GF-D8 (cell line): ENCODE measurements at regions not wholly inside any gene's neighbourhood (a gene's known extent, or its start where the extent isn't known, plus 50 kb on each side); places are given as distances from the start of the nearest gene placed in this dataset.
A peak's percentile ranks its signal among the peaks of the same experiment; 100 is the strongest.
"Not testable (repeated sequence)": the region's sequence is repeated elsewhere in the genome, so short reads cannot be mapped to it uniquely, and the experiment has no call there.

ENCODE experiments used
- DNase-seq: peaks from one replicate; lab custom pipeline; 2025; lab: John Stamatoyannopoulos, UW

GRCh38 chr18:10248738-10249137, 205.7 kb upstream of the APCDD1 start:
- DNase-seq = no peak

- DNase-seq = no peak
Observed at GRCh38 chr18:10249270-10249669, 205.2 kb upstream of the APCDD1 start.

DNA sequence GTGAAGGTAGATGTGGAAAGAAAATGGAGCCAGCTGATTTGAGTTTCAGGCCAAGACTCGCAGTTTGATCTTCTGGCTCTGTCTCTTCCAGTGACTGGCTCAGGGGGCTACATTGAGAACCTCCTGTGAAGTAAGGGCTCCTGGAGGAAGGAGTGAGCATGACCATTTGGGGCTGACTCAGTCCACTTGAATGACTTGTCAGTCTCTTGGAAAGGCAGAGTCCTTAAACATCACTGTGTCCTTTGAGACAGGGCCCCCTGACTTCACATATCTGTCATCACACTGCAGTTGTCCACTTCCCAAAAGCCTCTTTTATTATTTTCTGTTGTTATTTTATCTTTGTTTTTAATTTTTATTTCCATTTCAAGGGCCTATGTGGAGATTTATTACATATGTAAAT, 204.6 kb upstream of the APCDD1 start:
- no peak for DNase-seq

DNA sequence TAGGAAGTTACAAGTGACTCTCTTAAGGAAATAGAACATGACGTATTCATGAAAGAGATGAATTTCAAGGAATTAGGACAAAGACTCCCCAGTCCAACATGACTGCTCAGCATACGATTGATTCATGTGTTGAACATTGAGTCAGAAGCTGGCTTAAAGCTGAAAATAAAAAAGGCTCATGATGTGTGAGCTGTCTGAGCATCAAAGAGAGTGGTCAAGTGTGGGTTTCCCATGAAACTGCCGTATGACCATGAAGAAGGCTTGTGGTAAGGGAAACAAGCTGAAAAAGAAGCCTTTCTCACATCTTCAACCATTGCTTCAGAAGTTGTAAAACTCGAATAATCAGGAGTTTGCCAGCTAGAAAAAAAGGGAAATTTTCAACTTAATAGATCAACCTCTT, 201.9 kb upstream of the APCDD1 start:
- DNase-seq = no peak

GRCh38 chr18:10252952-10253705, 201.3 kb upstream of the APCDD1 start:
- DNase-seq = no peak

- DNase-seq = not testable (repeated sequence)
Observed at GRCh38 chr18:10256276-10256675, 198.2 kb upstream of the APCDD1 start.

GRCh38 chr18:10258836-10259474, 195.5 kb upstream of the APCDD1 start:
- no peak for DNase-seq

GRCh38 chr18:10259901-10260300, 194.5 kb upstream of the APCDD1 start:
- no peak for DNase-seq

DNA sequence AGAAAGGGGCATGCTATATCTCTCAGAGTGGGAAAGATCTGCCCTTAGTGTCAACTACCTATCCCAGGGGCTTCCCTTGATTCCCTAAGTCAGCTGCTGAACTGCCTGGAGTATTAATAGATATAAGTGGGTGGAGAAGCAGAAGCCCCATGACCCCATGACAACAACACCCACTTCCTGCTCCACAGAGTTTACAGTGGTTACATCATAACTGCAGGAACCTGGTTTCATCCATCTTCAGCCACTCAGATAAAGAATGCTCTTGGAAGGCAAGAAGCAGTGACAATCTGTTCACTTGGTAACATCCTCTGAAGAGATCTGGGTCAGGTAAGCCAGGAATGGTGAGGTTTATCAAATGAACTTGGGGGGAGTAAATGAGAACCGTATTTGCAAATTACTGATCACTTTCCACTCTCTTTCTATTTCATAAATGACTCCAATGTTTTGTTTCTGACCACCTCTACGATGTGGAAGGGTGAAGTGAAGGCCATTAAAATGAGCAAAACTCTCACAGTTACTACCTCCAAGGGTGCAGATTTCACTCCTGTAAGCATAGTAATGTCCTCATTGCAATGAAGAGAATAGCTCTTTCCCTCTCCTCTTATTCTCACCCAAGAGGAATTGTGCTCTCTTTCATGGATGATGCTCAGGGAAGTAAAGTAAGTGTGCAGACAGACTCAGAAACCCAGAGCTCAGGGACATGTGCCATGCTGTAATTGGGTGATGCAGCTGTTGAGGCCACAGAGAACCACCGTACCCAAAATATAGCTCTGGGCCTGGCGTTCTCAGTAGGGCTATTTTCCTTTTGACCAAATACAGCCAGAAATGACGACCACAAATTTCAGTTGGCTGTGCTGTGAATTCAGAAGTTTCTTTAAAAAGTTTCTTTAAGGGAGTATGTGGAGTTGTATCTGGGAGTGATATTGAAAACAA, 192.8 kb upstream of the APCDD1 start:
- DNase-seq = no peak

GRCh38 chr18:10262566-10262965, 191.9 kb upstream of the APCDD1 start:
- no peak for DNase-seq

DNA sequence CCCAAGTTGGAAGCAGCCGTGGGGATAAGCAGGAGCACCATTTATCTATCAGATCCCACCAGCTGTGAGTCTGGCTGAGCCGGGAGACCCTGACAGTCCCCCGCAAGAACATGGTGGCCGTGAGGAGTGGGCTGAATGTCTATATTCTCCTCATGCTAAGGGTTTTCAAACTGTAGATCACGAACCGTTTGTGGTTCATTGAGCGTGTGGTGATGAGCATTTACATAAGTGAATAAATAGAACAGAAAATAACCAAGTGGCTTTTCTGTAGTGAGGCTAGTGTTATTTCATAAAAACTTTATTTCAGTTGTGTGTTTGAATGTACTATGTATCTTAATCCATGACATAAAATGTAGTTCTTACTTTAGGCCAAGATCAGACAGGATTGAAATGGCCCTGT, 190.2 kb upstream of the APCDD1 start:
- DNase-seq = no peak

DNA sequence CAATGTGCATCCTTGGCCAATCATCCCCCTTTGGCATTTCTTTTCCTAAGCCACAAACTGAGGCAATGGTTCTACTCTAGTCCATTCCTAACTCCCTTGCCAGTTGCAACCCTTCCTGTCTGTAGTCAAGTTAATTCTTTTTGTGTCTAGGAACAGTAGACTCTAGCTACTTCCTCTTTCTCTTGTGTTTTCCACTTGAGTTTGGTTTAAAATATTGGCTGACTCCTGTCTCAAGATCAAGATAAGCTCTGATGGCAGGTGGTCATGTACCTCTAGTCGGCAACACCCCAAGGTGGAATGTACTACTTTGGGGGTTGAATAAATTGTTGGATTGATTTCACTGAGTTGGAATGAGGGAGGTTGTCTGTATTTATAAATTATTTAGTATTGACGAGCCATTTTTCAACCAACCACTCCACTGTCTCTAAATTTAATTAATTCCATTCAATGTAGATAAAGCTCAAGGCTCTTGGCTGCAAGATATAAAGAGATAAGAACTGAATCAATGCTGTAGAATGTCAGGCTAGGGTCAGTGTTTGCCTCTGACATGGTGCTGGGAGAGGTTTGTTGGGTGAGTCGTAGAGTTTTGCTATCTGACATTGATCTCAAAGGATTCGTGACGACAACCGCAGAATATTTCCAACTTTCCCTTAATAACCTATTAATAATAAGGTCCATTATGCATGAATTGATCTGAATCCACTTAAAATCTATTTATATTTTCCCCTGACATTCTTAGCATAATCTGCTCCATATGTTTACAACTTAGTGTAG, 188.7 kb upstream of the APCDD1 start:
- peak; percentile 41 for DNase-seq

DNA sequence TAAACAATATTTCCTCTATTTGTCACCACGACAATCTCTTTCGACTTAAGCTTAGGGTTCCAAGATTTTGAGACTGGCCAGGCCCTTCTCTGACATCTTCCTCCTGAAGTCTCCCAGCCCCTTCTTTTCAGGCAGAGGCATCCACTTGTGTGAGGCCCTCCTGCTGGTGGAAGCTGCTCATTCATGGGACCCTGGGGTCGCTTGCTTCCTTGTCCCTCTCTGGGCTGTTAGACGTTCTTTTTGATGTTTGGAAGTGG, 188.2 kb upstream of the APCDD1 start:
- DNase-seq = no peak

DNA sequence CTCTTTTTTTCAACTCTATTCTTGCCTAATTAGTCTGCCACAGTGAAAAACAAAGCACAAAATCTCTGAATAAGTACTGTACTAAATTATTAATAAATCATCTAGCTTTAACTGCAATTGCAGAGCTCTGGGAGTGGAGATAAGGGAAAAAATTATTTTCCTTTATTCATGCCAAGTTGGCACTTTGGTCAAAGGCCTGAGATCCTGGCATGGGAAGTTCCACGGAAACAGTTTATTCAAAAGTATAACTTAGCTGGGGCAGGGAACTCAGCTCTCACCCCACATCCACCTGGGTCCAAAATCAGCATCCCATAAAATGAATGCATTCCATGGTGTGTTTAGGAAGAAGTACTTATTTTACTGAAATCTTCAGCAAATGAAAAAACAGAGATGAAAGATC, 185.2 kb upstream of the APCDD1 start:
- no peak for DNase-seq

- DNase-seq = no peak
Observed at GRCh38 chr18:10270151-10270571, 184.3 kb upstream of the APCDD1 start.

DNA sequence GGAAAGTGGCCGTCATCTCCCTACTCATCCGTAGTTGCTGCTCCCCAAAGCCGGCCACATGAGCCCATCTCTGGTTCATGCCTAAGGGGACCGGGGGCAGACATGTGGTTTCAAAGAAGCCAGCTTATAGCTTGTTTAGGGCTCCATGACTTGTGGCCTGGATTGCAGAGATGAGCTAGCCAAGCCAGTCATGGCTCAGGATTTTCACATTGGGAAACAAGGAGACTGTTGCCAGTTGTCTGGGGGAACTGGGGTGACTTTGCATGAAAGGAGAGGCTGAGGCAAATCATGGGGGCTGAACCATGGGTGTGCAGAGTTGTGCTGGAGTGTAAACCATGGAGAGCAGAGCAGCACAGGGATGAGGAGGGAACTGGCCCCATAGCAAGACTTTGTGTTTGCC, 183.0 kb upstream of the APCDD1 start:
- DNase-seq = no peak

DNA sequence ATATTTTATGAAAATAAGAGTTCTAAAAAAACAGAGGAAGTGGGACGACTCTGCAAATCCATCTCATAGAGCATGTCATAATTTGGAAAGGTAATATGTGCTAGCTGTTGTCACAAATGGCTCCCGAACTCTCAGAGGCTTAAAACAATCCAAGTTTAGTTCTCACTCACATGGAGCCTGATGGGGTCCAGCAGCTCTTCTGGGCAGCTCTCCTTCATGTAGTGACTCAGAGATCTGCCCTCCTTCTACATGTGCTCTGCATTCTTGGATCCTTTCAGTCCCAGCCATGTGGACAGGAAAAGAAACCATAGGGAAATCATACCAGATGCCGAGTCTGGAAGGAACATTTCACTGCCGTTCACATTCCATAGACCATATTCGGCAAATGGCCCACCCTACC, 180.1 kb upstream of the APCDD1 start:
- no peak for DNase-seq

DNA sequence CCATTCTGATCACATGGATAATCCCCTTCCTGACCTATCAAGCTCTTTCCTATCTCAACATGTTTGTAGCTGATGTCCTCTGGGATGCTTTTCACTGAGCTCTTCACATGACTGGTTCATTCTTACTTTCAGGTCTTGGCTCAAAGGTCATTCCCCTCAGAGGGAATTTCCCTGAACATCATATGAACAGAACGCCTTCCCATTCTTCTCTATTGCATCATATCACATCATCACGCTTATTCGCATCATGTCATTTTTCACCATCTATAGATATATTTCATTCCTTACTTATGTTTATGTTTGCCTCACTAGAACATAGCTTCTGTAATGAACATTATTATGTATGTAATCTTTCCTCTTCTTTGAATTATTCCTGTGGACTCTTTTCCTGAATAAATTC, 178.9 kb upstream of the APCDD1 start:
- DNase-seq = no peak

DNA sequence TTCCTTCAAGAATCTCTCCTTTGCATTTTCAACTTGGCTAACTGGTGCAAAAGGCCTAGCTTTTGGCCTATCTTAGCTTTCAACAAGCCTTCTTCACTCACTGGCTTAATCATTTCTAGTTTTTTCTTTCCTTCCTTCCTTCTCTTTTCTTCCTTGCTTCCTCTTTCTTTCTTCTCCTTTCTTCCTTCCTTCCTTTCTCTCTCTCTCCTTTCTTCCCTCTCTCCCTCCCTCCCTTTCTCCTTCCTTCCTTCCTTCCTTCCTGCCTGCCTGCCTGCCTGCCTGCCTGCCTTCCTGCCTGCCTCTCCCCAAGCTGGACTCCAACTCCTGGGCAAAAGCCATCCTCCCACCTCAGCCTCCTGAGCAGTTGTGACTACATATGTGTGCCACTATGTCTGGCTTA, 176.2 kb upstream of the APCDD1 start:
- DNase-seq = no peak

DNA sequence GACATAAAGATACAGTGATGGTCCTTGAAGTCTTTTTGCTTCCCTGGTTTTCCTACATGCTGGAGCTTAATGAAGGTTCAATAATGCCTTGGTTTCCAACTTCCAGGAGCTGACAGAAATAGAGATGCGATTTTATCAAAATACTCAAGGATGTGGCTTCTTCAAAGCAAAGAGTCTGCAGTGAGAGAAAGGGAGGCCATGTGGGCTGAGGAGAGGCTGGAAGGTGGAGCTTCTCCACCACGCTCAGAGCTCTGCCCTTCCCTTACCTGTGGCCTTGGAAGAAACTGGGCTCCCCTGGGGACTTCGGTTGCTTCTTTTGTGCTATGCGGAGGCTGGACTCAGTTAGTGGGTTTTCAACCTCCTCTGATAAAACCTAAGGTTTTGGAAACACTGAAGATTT, 175.0 kb upstream of the APCDD1 start:
- no peak for DNase-seq

GRCh38 chr18:10279905-10280644, 174.4 kb upstream of the APCDD1 start:
- no peak for DNase-seq
